GM18502 (cell line): ENCODE measurements at regions not wholly inside any gene's neighbourhood (a gene's known extent, or its start where the extent isn't known, plus 50 kb on each side); places are given as distances from the start of the nearest gene placed in this dataset.

ENCODE experiments used
- ATAC-seq: cut with Tn5 transposase; IDR thresholded peaks from one replicate; pipeline ENCODE4 v1.9.1; 2021; ENCODE audit warnings: mild to moderate bottlenecking; ENCODE audit not compliant: unreplicated experiment, poor library complexity

DNA sequence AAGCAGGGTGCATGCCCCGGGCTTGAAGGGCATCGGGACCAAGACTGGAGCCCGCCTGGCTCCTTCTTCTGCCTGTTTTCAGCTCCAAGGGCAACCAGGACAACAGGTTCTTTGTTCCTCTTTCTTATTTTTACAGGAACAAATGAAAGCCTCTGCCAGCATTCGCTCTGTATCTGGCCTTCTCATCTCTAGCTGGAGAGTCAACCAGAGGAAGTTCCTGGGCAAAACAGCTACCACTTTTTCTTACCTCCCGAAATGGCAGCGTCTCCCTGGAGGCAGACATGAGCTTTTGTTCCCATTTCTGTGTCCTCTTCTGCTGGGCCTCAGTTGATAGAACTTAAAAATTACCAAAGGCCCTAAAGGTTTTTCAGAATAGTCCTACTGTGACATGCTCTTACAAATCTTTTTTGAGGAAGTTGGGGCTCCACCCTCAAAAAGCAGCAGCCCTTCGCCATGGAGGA lies 74.1 kb upstream of the NAA20 start:
- no peak for ATAC-seq

DNA sequence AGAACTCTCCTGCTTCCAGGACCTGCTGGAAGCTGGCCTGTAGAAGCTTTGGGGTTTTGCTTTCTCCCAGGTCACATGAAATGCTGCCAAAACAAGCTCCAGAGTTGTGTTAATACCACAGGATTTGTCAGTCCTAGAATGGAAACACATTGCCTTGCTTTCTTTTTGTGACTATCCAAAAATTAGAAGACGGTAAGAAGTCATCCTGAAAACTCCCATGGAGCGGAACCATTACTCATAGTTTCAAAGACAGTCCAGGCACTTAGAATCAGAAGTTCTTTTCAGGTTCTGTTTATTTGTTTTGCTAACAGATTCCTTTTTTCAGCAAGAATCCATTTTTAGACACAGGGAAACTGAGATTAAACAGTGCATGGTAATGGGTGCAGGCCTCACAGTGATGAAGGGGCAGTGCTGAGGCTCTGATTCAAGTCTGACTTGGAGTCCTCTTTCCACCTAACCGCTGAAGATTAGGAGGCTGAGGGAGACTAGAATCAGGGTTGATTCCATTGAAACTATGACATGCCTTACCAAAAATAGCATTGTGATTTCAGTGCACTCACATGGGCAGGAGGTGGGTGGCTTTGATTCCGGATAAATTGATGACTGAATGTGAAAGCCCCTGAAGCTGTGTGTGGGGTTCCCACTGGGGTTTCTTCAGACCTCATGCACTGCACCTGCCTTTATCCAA lies 72.2 kb upstream of the NAA20 start:
- peak; percentile 65 for ATAC-seq

DNA sequence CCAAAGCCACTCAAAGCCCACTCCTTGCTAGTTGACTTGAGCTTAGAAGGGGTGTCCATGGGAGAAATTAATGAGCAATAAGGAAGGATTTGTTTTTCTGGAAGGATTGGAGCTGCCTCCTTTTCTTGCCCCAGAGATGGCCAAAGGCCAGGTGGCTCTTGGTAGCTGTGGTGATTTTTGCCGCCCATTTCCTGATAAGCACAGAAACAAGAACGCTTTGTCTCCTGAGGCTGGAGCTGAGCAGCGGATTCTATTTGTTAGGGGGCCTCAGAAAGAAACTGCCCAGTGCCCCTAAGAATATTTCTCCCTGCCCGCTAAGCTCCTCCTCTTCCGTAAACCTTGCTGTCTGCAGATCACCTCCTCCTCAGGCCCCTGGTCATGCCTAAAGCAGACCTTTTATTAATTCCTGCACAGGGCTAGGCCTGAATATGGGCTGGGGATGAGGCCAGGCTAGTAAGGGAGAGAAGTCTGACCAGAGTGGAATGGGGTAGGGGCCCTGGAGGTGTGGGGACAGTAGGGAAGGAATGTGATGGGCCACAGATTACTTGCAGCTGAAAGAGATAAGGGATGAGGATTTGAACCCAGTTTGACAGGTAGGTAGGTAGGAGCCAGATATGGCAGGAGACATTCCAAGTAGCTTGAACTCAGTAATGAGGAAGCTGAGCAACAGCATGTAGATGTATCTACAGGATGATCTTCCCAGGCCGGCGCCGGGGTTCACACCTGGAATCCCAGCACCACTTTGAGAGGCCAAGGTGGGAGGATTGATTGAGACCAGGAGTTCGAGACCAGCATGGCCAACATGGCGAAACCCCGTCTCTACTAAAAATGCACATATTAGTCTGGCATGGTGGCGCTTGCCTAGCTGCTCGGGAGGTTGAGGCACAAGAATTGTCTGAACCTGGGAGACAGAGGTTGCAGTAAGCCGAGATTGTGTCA lies 71.2 kb upstream of the NAA20 start:
- ATAC-seq: no peak

DNA sequence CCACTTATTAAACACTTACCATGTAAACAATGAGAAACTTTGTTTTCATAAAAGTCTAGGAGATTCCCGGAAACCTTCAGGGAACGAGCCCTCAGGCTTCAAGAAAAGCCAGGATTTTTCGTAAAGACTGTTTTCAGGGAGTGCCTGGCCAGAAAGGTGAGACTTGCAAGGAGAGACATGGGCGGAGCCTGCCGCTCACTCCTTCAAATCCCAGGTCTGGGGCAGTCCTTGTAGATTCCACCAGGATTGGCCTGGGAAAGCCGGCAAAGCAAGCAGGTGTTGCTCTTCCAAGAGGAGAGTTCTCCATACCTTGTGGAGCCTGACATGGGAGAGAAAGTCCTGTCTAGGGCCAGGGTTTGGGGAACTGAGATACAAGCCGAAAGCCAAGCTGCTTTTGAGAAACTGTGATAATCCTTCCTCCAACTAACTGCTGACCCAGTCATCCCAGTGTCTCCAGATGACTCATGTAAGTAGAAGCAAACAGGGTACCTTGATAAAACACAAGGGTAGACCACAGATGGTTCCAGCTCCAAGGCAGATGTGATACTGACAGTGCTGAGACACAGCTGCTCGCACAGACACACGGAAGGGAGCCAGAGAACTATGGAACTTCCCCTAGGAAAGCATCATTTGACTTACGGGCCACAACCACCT lies 69.4 kb upstream of the NAA20 start:
- peak; percentile 74 for ATAC-seq

DNA sequence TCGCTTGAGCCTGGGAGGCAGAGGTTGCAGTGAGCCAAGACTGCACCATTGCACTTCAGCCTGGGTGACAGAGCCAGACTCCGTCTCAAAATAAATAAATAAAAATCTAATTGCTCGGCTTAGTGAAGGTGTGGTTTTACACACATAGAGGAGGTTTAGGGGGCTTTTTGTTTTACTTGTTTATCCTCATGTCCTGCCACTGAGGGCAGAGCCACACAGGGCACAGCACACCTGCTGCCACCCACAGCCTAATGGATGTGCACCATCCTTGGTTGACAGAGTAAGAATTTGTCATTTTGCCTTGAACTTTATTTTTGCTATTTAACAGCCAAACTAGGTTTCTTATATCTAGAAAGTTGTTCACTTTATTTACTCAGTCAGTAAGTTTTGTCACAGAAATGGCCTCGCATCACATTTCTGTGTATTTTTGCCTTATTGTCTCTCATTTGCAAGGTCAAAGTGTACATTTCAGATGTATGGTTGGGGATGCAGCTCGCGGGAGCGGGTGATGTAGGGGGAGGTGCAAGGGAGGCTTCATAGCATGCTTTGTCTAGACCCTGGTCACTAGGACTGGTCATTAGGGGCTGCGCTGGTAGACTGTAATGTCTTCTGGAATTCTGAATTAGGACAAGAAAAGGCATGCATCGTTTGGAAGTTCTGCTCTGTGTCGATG lies 67.8 kb upstream of the NAA20 start:
- no peak for ATAC-seq

DNA sequence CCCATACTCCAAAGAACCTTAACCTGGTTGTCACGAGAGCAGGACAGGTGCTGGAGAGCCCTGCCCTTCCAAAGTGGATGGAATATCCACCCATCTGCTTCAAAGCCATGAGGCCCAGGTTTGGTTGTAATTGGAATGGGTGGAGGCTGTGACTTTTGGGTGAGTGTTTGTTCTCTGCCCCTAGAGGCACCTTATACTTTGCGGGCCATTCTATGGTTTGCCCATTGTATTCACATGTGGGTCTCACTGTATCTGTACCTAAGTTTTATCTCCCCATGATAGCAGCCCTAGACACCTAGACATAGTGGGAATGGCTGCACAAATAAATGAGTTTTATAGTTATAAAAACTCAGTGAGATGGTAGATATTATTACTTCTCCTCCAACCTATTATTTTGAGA lies 67.1 kb upstream of the NAA20 start:
- ATAC-seq: no peak

DNA sequence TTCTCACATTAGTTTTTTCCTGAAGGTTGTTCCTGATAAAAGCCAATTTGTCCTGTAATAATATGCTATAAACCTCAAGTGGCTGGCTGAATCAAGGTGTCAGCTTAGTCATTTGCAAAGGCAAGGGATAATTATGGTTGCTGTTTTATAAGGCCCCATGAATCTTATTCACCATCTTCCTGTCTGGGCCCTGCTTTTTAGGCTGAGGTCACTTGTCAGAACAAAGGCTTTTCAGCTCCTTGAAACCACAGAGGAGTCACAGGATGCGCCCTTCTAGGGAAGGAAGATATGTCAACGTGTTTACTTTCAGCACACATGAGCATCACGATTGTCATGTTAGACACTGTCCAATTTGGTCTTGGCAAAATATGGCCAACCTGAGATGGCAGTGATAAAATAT lies 64.8 kb upstream of the NAA20 start:
- ATAC-seq: no peak

DNA sequence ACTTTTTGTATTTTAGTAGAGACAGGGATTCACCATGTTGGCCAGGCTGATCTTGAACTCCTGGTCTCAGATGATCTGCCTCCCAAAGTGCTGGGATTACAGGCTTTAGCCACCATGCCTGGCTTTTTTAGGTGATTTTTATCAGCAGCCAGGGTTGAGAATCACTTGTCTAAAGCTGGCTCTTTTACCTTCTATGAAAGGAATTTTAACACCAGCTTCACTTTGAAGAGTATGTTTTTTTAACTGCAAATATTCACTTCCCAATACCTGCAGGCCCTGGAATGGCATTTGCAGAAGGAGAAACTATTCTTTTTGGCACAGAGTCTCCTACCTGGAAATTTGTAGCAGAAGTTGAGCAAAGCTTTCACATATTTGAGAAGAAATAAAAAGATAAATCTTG lies 63.6 kb upstream of the NAA20 start:
- ATAC-seq: no peak

DNA sequence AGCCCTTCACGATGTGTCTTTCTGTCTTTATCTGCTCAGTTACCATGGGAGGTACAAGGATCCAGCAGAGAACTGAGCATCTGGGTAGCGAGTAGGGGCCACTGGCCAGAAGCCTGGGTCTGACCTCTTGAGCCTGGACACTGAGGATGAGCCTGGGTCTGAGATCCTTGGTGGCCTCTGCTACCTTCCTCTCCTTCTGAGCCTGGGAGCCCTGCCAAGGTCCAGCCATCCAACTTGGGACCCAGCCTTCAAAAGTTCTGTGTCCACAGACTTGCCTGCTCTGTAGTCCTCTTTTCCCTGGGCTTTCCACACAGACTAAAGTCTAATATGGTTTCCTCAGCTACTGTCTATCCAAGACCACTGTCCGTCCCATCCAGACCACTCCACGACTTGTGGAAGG lies 60.2 kb upstream of the NAA20 start:
- no peak for ATAC-seq

DNA sequence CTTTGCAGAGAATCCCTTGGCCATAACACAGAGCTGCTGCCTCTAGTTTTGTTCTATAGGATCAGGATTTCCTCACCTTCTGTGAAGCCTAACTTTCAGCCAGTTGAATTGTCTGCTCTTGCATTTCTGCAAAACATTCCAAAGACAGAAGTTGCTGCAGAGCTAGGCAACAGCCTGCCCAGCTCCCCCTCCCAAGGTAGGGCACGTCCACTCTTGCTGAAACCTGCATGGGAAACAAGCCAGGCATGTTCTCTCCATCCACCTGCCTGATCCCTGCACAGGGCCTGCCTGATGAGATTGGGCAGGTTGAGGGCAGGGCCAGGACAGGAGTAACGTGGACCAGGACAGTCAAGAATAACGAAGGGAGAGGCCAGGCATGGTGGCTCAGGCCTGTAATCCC lies 58.9 kb upstream of the NAA20 start:
- no peak for ATAC-seq

DNA sequence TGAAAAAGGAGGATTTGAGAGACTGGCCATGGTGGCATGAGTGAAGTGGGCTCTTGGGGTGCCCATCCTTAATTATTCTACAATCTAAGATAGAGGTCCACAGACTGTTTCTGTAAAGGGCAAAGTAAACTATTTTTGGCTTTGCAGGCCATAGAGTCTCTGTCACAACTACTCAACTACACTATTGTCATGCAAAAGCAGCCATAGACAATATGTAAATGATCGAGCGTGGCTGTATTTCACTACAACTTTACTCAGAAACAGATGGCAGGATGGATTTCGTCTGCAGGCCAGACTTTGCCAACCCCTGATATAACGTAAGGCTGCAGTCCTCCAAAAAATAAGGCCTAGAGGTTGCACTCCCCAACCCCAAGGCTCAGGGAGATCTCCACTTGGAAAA lies 58.2 kb upstream of the NAA20 start:
- ATAC-seq: no peak

DNA sequence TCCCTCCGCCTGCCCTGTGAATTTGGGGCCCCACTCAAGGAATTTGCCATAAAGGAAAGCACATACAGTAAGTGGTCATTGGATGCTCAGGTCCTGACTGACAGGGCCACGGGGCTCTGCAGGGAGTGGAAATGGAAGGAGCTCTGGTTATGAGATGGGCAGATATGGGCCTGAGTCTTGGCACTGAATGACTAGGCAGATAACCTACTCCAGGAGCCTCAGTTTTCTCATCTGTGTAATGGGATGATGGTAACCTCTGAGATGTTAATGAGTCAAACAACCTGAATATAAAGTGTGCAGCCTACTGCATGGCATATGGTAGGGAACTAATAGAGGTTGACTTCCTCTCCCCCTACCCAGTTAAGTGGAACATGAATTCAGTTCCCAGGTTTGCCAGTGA lies 56.4 kb upstream of the NAA20 start:
- no peak for ATAC-seq

DNA sequence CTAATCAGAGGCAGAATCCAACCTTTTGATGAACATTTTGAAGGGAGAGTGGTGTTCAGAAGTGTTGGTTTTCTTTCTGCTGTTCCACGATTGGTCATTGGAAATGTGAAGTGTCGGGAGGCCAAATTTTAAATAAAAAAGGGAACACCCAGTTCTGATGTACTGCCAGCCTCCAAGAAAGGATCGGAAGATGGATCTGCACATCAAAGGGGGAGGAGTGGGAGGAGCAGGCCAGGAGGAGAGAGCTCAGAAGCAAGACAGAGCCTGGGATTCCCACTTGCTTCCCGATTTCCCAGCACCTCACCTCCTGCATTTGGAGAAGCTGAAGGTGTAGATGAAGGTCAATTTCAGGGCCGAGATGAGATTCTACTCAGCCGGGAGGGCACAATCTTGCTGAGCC lies 55.9 kb upstream of the NAA20 start:
- no peak for ATAC-seq

DNA sequence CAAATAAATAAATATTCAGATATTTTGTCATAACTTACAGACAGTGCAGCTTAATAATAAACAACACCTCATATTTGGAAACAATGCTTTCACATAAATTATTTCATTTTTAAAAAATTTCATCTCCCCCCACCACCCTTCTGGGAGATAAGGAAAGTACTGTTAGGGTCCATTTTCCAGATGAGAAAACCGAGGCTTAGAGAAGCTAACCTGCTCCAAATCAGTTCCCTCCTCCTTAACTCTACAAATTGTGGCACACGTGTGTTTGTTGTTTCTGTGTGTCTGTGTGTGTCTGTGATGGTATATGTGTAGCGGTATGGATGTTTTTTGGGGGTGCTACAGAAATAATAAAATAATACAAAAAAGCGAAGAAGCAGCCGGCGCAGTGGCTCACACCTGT lies 54.2 kb upstream of the NAA20 start:
- no peak for ATAC-seq

DNA sequence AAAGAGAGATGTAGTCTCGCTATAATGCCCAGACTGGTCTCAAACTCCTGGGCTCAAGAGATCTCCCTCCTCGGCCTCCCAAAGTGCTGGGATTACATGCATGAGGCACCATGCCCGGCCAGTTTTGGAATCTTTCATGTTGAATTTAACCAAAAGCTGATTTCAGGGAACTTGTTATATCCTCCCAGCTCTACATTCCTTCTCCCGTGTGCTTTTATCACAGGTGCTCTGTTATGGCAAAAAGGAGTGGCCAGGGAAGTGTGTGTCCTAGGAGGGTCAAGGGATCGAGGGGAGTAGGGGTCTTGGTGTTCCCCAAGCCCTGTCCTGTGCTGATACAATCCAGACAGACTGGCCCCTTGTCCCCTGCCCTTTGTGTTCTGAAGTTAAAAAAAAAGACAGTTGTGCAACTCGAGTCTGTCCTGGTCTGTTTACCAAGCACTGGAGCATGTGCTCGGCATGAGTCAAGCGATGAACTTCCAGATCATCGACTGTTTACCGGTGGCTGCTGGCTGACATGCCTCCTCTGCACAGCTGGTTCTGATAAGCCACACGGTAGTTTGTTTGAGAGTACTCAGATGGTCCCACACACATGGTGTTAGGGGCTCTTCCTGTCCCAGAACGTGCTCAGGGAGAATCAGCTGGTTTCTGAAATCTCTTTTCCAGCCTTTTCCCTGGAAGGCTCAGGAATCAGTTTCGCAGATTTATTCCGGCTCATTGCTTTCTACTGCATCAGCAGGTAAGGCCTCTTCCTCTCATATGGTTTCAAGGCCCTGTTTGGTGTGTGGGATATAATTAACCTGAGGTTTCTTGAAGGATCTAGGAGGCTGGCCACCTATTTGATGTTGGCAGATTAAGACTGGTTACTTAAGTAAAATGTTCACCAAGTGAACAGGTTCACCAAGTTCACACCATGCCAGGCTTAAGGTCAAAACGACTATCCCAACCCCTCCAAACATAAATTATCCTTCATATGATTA lies 52.6 kb upstream of the NAA20 start:
- ATAC-seq: no peak

DNA sequence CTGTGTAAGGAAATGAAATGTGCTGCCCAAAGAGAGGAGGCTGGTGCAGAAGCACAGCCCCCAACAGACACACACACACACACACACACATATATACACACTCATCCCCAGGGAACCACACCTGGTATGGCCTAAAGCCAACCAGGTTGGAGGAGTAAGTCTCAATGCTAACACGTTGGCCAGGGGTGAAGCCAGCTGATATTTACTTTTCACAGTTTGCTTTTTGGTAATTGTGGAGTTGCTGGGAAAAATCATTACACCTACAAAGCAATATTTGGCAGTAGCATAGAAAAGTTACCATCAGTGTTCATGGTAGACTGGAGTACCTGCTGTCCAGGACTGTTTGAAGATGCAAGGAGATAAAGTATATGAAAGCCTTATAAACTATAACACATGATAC lies 50.3 kb upstream of the NAA20 start:
- ATAC-seq: no peak
